PC-3 (cell line): ENCODE measurements at regions not wholly inside any gene's neighbourhood (a gene's known extent, or its start where the extent isn't known, plus 50 kb on each side); places are given as distances from the start of the nearest gene placed in this dataset.
A peak's percentile ranks its signal among the peaks of the same experiment; 100 is the strongest.

Source experiments
- ATAC-seq: fragments of 200-7000 bp; cut with Tn5 transposase; 2 replicates; pipeline ENCODE4 v1.9.1; 2020; ENCODE audit warnings: mild to moderate bottlenecking, moderate library complexity
- BruUV-seq: library from RNA; stranded (reverse); fragments of 400-500 nt; replicated peaks from 2 replicates; lab custom pipeline; 2021; lab: Mats Ljungman, UMichigan
- CTCF ChIA-PET: fragments of 300-600 bp; sonication (Branson Sonifier 250); formaldehyde crosslinking; loops from one replicate; lab custom pipeline; 2022; ENCODE audit warnings: antibody characterized with exemption; lab: Charles Lee
- POLR2A ChIA-PET: fragments of 300-600 bp; sonication (Branson Sonifier 250); formaldehyde crosslinking; loops from one replicate; lab custom pipeline; 2022; ENCODE audit warnings: antibody characterized with exemption; ENCODE audit not compliant: unreplicated experiment; lab: Charles Lee
- DNase-seq: peaks from one replicate; pipeline ENCODE4 v3.0.0-alpha.2; 2015
- H2AFZ ChIP-seq: fragments of 300-600 bp; sonication (generic); 2 replicates; pipeline ENCODE4 v1.6.0; 2016; ENCODE audit warnings: antibody characterized with exemption, low read length
- H3F3A ChIP-seq: fragments of 300-600 bp; sonication (generic); one replicate; pipeline ENCODE4 v1.6.0; 2017; ENCODE audit warnings: antibody characterized with exemption, low read length, control low read depth, mild to moderate bottlenecking; ENCODE audit not compliant: unreplicated experiment
- H3K27ac ChIP-seq: fragments of 300-600 bp; sonication (generic); 2 replicates; pipeline ENCODE4 v1.5.1; 2016; ENCODE audit warnings: mild to moderate bottlenecking, low read length
- H3K27me3 ChIP-seq: fragments of 300-600 bp; sonication (generic); 2 replicates; pipeline ENCODE4 v1.6.1; 2016; ENCODE audit warnings: low read length, mixed read lengths
- H3K36me3 ChIP-seq: fragments of 300-600 bp; sonication (generic); 2 replicates; pipeline ENCODE4 v1.6.1; 2016; ENCODE audit warnings: low read depth, mixed run types, low read length, mixed read lengths
- H3K4me1 ChIP-seq: fragments of 300-600 bp; sonication (generic); 2 replicates; pipeline ENCODE4 v1.5.1; 2016; ENCODE audit warnings: low read length; ENCODE audit not compliant: insufficient read depth
- H3K4me2 ChIP-seq: fragments of 300-600 bp; sonication (generic); 2 replicates; pipeline ENCODE4 v1.6.0; 2016; ENCODE audit warnings: low read length
- H3K4me3 ChIP-seq: fragments of 300-600 bp; sonication (generic); 2 replicates; pipeline ENCODE4 v1.5.1; 2016; ENCODE audit warnings: mild to moderate bottlenecking, low read length, mixed read lengths
- H3K79me2 ChIP-seq: fragments of 300-600 bp; sonication (generic); 2 replicates; pipeline ENCODE4 v1.6.1; 2017; ENCODE audit warnings: low read length, mixed read lengths
- H3K9ac ChIP-seq: fragments of 300-600 bp; sonication (generic); 2 replicates; pipeline ENCODE4 v1.6.0; 2016; ENCODE audit warnings: mild to moderate bottlenecking, low read length
- H3K9me2 ChIP-seq: fragments of 300-600 bp; sonication (generic); replicated peaks from 2 replicates; pipeline ENCODE4 v1.6.1; 2016; ENCODE audit warnings: mixed run types, low read length, mixed read lengths
- H3K9me3 ChIP-seq: fragments of 300-600 bp; sonication (generic); 2 replicates; pipeline ENCODE4 v1.6.1; 2016; ENCODE audit warnings: low read length, mixed read lengths
- H4K20me1 ChIP-seq: fragments of 300-600 bp; sonication (generic); 2 replicates; pipeline ENCODE4 v1.6.1; 2016; ENCODE audit warnings: low read length, mixed read lengths
- EZH2 ChIP-seq: fragments of 300-600 bp; sonication (generic); IDR thresholded peaks from one replicate; pipeline ENCODE4 v1.6.1; 2017; ENCODE audit warnings: antibody characterized with exemption, mild to moderate bottlenecking, low read length; ENCODE audit not compliant: unreplicated experiment
- EZH2phosphoT487 ChIP-seq: fragments of 300-600 bp; sonication (generic); IDR thresholded peaks from 2 replicates; pipeline ENCODE4 v1.6.1; 2018; ENCODE audit warnings: mild to moderate bottlenecking, antibody characterized with exemption, low read length, borderline replicate concordance
- intact Hi-C: fragments of 100-400 bp; cut with micrococcal nuclease; formaldehyde crosslinking; loops from 2 replicates; pipeline ENCODE4 v1.9.0; 2023
- TF ChIP-seq, protein P1 (sequence below): fragments of 300-600 bp; sonication (generic); conservative IDR thresholded peaks from 2 replicates; pipeline ENCODE4 v1.5.1; 2017; ENCODE audit warnings: antibody characterized with exemption, low read depth, mild to moderate bottlenecking, low read length

DNA sequence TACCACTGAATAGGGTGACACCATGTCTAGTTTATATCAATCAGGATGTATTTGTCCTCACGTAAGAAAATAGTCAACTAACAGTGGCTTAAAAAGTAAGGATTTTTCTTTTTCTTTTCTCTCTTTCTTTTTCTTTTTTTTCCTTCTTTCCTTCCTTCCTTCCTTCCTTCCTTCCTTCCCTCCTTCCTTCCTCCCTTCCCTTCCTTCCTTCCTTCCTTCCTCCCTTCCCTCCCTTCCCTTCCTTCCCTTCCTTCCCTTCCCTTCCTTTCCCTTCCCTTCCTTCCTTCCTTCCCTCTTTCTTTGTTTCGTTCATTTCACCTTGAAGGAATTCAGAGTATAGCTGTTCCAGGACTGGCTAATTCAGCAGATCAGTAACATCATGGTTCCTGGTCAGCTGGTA lies 83.2 kb downstream of the SOX4 start:
- Histone ChIP-seq H3K27ac (no peak overlapping the region), H3K4me2 (no peak overlapping the region), H3K4me3 (no peak overlapping the region), H3K4me1 (0 out of 2 replicates have a peak, but pooled peaks cover 5% of the 10 kb centered on the region), H3K36me3 (no peaks in the 10 kb centered on the region), H3K9me2 (no peaks in the 10 kb centered on the region), H4K20me1 (no peaks in the 10 kb centered on the region), H3K27me3 (no peaks in the 10 kb centered on the region), H2AFZ (no peak overlapping the region), H3K9me3 (no peaks in the 10 kb centered on the region), H3K79me2 (no peaks in the 10 kb centered on the region), H3F3A (no peaks in the 10 kb centered on the region), H3K9ac (no peak overlapping the region)
- DNase-seq: no peak
- ATAC-seq: no peak
- intact Hi-C loops: no loop called here
- TF ChIP-seq EZH2 (no peak), EZH2phosphoT487 (no peak)
- TF ChIP-seq, protein P1, sequence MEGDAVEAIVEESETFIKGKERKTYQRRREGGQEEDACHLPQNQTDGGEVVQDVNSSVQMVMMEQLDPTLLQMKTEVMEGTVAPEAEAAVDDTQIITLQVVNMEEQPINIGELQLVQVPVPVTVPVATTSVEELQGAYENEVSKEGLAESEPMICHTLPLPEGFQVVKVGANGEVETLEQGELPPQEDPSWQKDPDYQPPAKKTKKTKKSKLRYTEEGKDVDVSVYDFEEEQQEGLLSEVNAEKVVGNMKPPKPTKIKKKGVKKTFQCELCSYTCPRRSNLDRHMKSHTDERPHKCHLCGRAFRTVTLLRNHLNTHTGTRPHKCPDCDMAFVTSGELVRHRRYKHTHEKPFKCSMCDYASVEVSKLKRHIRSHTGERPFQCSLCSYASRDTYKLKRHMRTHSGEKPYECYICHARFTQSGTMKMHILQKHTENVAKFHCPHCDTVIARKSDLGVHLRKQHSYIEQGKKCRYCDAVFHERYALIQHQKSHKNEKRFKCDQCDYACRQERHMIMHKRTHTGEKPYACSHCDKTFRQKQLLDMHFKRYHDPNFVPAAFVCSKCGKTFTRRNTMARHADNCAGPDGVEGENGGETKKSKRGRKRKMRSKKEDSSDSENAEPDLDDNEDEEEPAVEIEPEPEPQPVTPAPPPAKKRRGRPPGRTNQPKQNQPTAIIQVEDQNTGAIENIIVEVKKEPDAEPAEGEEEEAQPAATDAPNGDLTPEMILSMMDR: no peak
- ChIA-PET CTCF (no interaction called here), POLR2A (no interaction called here)
- no TSS peak for BruUV-seq

DNA sequence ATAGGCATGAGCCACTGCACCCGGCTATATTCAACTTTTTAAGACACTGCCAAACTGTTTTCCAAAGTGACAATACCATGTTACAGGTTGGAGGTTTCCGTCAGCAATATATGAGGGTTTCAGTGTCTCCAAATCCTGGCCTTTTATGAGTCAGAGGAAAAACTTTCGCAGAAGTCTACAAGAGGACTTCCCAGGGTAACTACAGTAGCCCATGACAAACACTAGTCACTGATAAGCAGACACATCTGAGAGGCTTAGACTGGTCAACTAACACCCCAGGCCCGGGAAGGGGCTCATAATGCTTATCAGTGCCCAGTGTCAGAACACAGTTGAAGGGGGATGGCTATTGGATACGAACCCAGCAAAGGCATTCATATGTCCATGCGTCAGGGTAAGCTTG lies 85.4 kb downstream of the SOX4 start:
- ATAC-seq (no peak), DNase-seq (peak; percentile 59)
- Histone ChIP-seq H3K27ac (no peak overlapping the region), H3K9ac (no peak overlapping the region), H3K9me3 (no peaks in the 10 kb centered on the region), H3K4me3 (no peak overlapping the region), H3K27me3 (no peaks in the 10 kb centered on the region), H2AFZ (no peak overlapping the region), H3K79me2 (no peaks in the 10 kb centered on the region), H3K4me1 (0 out of 2 replicates have a peak, but pooled peaks cover 5% of the 10 kb centered on the region), H3F3A (no peaks in the 10 kb centered on the region), H4K20me1 (no peaks in the 10 kb centered on the region), H3K4me2 (no peak overlapping the region), H3K36me3 (no peaks in the 10 kb centered on the region), H3K9me2 (no peaks in the 10 kb centered on the region)
- intact Hi-C loops: no loop called here
- POLR2A ChIA-PET: no interaction called here
- CTCF ChIA-PET: no interaction called here
- BruUV-seq: no TSS peak
- TF ChIP-seq EZH2: no peak
- TF ChIP-seq EZH2phosphoT487: no peak
- TF ChIP-seq, protein P1: no peak

DNA sequence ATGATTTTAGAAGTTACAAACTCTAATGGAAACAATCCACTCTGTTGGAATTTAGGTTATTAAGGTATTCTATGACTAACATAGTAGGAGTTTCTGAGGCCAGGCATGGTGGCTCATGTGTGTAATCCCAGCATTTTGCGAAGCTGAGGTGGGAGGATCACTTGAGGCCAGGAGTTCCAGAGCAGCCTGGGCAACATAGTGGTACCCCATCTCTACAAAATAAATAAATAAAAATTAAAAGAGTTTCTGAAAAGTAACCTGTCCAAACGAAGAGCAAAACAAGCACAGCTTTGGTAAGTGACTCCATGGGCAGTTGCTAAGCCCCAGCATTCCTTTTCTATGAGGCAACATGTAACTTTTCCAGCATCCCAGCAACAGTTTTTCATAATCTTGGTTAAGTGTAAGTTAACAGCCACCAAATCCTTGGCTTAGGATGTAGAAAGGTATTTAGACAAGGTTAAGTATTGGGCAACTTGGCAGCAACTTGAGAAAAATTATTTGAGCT lies 86.3 kb downstream of the SOX4 start:
- TF ChIP-seq EZH2phosphoT487 (no peak), EZH2 (no peak)
- TF ChIP-seq, protein P1: no peak
- intact Hi-C loops: no loop called here

More for the DNA sequence above, 86.3 kb downstream of the SOX4 start:
- ATAC-seq: no peak
- ChIA-PET POLR2A (no interaction called here), CTCF (no interaction called here)
- Histone ChIP-seq H3K27ac (no peak overlapping the region), H3K36me3 (no peaks in the 10 kb centered on the region), H3K4me2 (no peak overlapping the region), H3F3A (no peaks in the 10 kb centered on the region), H3K4me1 (0 out of 2 replicates have a peak, but pooled peaks cover 5% of the 10 kb centered on the region), H4K20me1 (no peaks in the 10 kb centered on the region), H3K9me2 (no peaks in the 10 kb centered on the region), H3K4me3 (no peak overlapping the region), H3K9me3 (no peaks in the 10 kb centered on the region), H3K27me3 (no peaks in the 10 kb centered on the region), H3K79me2 (no peaks in the 10 kb centered on the region), H2AFZ (no peak overlapping the region), H3K9ac (no peak overlapping the region)
- no TSS peak for BruUV-seq
- peak; percentile 54 for DNase-seq
